IPS-18a (cell line): ENCODE measurements at regions not wholly inside any gene's neighbourhood (a gene's known extent, or its start where the extent isn't known, plus 50 kb on each side); places are given as distances from the start of the nearest gene placed in this dataset.

Source experiments
- H3K27ac ChIP-seq: one replicate; pipeline ENCODE4 v1.5.1; 2013; ENCODE audit warnings: low read length
- H3K27me3 ChIP-seq: one replicate; pipeline ENCODE4 v1.6.1; 2013; ENCODE audit warnings: mild to moderate bottlenecking, low read length; ENCODE audit not compliant: control insufficient read depth, insufficient read depth
- H3K36me3 ChIP-seq: one replicate; pipeline ENCODE4 v1.6.1; 2013; ENCODE audit warnings: low read depth, low read length; ENCODE audit not compliant: control insufficient read depth
- H3K4me1 ChIP-seq: one replicate; pipeline ENCODE4 v1.6.1; 2013; ENCODE audit warnings: low read depth, low read length; ENCODE audit not compliant: control insufficient read depth
- H3K4me3 ChIP-seq: one replicate; pipeline ENCODE4 v1.5.1; 2013; ENCODE audit warnings: low read length
- H3K9ac ChIP-seq: one replicate; pipeline ENCODE4 v1.6.1; 2013; ENCODE audit warnings: mild to moderate bottlenecking, low read length, moderate library complexity
- H3K9me3 ChIP-seq: one replicate; pipeline ENCODE4 v1.6.1; 2013; ENCODE audit warnings: low read depth, low read length; ENCODE audit not compliant: control insufficient read depth

DNA sequence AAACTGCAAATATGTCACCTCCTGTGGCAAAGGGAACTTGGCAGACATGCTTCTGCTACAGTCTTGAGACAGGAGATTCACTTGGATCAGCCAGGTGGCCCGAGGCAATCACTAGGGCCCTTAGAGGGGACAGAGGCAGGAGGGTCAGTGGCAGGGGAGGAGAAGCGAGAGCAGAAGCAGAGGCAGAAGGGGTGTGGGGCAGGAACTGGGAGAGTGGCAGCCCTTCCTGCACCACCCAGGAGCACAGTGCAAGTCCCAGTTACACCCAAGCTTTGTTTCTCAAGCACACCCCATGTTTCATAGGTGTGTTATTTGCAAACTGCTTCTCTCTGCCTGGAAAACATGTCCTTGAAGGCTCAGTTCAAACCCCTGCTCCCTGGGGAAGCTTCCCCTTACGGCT lies 309.7 kb upstream of the MYT1L start:
- Histone ChIP-seq H3K27me3 (no peaks in the 10 kb centered on the region), H3K27ac (no peak overlapping the region), H3K4me3 (no peak overlapping the region), H3K9ac (no peak overlapping the region), H3K9me3 (no peaks in the 10 kb centered on the region), H3K4me1 (no peaks in the 10 kb centered on the region), H3K36me3 (no peaks in the 10 kb centered on the region)

GRCh38 chr2:2640371-2640770 lies 309.3 kb upstream of the MYT1L start:
- H3K9ac ChIP-seq, result no peak overlapping the region
- no peak overlapping the region for H3K27ac ChIP-seq
- no peaks in the 10 kb centered on the region for H3K9me3 ChIP-seq
- H3K36me3 ChIP-seq, result no peaks in the 10 kb centered on the region
- H3K4me1 ChIP-seq, result no peaks in the 10 kb centered on the region
- no peak overlapping the region for H3K4me3 ChIP-seq
- no peaks in the 10 kb centered on the region for H3K27me3 ChIP-seq

GRCh38 chr2:2639251-2640139 lies 308.4 kb upstream of the MYT1L start:
- Histone ChIP-seq H3K4me1 (no peaks in the 10 kb centered on the region), H3K27ac (no peak overlapping the region), H3K9ac (no peak overlapping the region), H3K36me3 (no peaks in the 10 kb centered on the region), H3K4me3 (no peak overlapping the region), H3K9me3 (no peaks in the 10 kb centered on the region), H3K27me3 (no peaks in the 10 kb centered on the region)

DNA sequence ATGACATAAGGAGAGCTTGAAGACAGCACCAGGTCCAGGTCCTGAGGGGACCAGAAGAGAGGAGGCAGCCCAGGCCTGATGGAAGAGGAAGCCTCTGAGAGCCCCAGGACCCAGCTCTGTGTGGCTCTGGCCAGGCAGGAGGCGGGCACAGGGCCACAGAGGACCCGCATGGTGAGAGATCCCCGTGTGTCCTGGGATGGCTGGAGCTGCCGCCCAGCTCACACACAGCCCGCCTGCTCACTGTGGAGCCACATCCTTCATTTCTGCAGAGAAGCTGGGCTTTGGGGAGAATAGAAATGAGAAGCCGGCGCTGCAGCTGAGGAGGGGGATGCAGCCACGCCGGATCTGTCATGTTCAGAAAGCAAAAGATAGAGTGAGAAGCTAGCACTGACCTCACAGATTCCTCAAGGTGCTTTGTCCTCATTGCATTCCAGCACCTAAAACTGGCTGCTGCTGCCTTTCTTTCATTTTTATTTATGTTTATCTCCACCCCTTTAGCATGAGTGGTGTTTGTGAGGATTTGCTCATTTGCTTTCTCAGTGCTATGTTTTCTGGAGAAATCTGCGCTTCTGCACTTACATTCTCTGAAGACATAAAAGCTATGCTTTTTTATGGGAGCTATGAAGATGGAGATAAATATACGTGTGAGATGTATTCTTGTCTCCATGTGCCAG lies 307.6 kb upstream of the MYT1L start:
- Histone ChIP-seq H3K4me3 (no peak overlapping the region), H3K36me3 (no peaks in the 10 kb centered on the region), H3K27me3 (no peaks in the 10 kb centered on the region)

GRCh38 chr2:2636813-2637212 lies 305.7 kb upstream of the MYT1L start:
- Histone ChIP-seq H3K9me3 (no peaks in the 10 kb centered on the region), H3K9ac (no peak overlapping the region), H3K4me1 (no peaks in the 10 kb centered on the region), H3K27me3 (no peaks in the 10 kb centered on the region), H3K27ac (no peak overlapping the region), H3K36me3 (no peaks in the 10 kb centered on the region), H3K4me3 (no peak overlapping the region)

More for the DNA sequence above, 307.6 kb upstream of the MYT1L start:
- H3K9ac ChIP-seq, result no peak overlapping the region
- no peak overlapping the region for H3K27ac ChIP-seq
- no peaks in the 10 kb centered on the region for H3K4me1 ChIP-seq
- H3K9me3 ChIP-seq, result no peaks in the 10 kb centered on the region

DNA sequence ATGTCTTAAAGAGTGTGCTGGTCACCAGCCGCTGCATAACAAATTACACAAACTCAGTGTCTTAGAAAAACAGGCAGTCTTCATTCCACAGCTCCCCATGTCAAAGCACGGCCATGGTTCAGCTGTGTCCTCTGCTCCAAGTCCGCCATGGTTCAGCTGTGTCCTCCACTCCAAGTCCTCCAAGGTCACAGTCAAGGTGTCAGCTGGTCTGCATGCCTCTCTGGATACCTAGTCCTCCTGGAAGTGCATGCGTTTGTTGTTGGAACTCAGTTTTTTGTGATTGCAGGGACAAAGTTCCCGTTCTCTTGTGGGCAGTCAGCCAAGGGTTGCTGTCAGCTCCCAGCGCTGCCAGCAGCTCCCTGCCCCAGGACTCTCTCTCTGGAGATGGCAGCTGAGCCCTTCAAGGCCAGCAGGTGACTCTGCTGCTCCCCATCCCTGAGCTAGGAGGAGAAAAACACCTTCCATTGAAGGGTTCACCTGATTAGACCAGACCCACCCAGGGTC lies 304.0 kb upstream of the MYT1L start:
- H3K9me3 ChIP-seq, result no peaks in the 10 kb centered on the region
- H3K27me3 ChIP-seq, result no peaks in the 10 kb centered on the region
- H3K36me3 ChIP-seq, result no peaks in the 10 kb centered on the region
- H3K9ac ChIP-seq, result no peak overlapping the region
- H3K27ac ChIP-seq, result no peak overlapping the region
- H3K4me1 ChIP-seq, result no peaks in the 10 kb centered on the region
- H3K4me3 ChIP-seq, result no peak overlapping the region

DNA sequence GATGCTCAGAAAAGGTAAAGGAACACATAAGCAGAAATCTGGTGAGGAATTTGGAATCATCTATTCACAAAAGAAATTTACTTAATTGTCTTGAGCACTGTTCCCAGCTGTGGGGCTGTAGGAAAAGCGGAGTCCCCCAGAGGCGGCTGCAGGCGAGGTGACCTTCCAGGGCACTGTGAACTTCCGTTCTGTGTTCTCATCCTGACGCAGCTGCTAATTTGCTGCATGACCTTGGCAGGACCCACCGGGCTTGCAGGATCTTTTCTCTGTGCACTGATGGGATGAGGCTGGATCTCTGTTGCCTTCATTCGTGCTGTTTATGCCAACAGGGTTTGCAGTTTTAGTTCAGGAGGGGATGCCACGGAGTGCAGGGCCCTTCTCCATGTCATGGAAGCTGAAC lies 301.9 kb upstream of the MYT1L start:
- Histone ChIP-seq H3K9ac (no peak overlapping the region), H3K36me3 (no peaks in the 10 kb centered on the region), H3K9me3 (no peaks in the 10 kb centered on the region)

DNA sequence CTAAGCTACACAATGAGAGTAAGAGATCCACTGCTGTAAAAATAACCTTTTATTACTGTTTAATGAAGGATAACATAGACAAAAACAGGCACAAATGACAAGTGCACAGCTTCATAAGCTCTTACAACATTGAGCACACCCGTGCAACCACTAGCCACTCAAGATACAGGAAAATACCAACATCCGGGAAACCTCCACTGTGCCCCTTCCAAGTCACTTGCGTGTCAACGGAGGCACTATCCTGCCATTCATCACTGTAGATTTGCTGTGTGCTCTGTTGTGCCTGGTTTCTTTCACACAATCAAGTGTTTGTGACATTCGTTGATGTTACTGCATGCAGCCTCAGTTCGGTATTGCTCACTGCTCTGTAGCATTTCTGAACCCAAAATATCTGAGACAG lies 292.9 kb upstream of the MYT1L start:
- Histone ChIP-seq H3K9ac (no peak overlapping the region), H3K9me3 (no peaks in the 10 kb centered on the region), H3K27ac (no peak overlapping the region), H3K4me1 (no peaks in the 10 kb centered on the region), H3K4me3 (no peak overlapping the region), H3K36me3 (no peaks in the 10 kb centered on the region), H3K27me3 (no peaks in the 10 kb centered on the region)

More for the DNA sequence above, 301.9 kb upstream of the MYT1L start:
- no peak overlapping the region for H3K4me3 ChIP-seq
- H3K27me3 ChIP-seq, result no peaks in the 10 kb centered on the region
- H3K27ac ChIP-seq, result no peak overlapping the region
- H3K4me1 ChIP-seq, result no peaks in the 10 kb centered on the region

- no peak overlapping the region for H3K4me3 ChIP-seq
- no peak overlapping the region for H3K9ac ChIP-seq
Observed at GRCh38 chr2:2621855-2622254, 290.8 kb upstream of the MYT1L start.

DNA sequence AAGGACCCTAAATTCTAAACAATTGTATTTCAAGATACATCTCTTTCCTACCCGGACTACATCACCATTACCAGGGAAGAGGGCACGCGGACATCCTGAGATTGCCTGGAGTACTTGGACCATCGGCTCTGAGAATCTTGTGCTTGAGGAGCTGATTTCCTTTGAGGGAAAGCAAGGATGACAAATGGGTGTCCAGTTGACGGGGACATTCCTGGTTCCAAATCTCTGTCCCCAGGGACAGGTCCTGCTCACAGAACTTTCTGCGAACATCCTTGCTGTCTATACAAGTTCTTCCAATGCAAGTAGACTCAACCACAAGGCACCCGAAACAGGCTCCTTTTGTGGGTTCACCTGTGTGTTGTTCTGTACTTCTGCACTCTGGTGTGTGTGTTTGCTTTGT lies 289.5 kb upstream of the MYT1L start:
- Histone ChIP-seq H3K36me3 (no peaks in the 10 kb centered on the region), H3K4me3 (no peak overlapping the region), H3K9ac (no peak overlapping the region), H3K9me3 (no peaks in the 10 kb centered on the region), H3K4me1 (no peaks in the 10 kb centered on the region), H3K27me3 (no peaks in the 10 kb centered on the region), H3K27ac (no peak overlapping the region)

More at GRCh38 chr2:2621855-2622254, 290.8 kb upstream of the MYT1L start:
- Histone ChIP-seq H3K36me3 (no peaks in the 10 kb centered on the region), H3K9me3 (no peaks in the 10 kb centered on the region), H3K27ac (no peak overlapping the region), H3K4me1 (no peaks in the 10 kb centered on the region), H3K27me3 (no peaks in the 10 kb centered on the region)

- no peak overlapping the region for H3K9ac ChIP-seq
- H3K27ac ChIP-seq, result no peak overlapping the region
- no peak overlapping the region for H3K4me3 ChIP-seq
- H3K36me3 ChIP-seq, result no peaks in the 10 kb centered on the region
- no peaks in the 10 kb centered on the region for H3K4me1 ChIP-seq
- H3K27me3 ChIP-seq, result no peaks in the 10 kb centered on the region
- H3K9me3 ChIP-seq, result no peaks in the 10 kb centered on the region
Observed at GRCh38 chr2:2619995-2620394, 288.9 kb upstream of the MYT1L start.
